ENCODE measurements at regions not wholly inside any gene's neighbourhood (a gene's known extent, or its start where the extent isn't known, plus 50 kb on each side); places are given as distances from the start of the nearest gene placed in this dataset.

GRCh38 chr14:28284546-28285300 lies 481.9 kb upstream of the FOXG1 start:
- TF ChIP-seq ZNF18 (tag by site-specific recombination; IDR thresholded peaks at IDR 0.05) (no peak), REST (tag by site-specific recombination; IDR thresholded peaks at IDR 0.05) (no peak), CTCF (tag by site-specific recombination; IDR thresholded peaks at IDR 0.05) (no peak), ZNF398 (tag by site-specific recombination; IDR thresholded peaks at IDR 0.05) (no peak), PRDM10 (tag by site-specific recombination; IDR thresholded peaks at IDR 0.05) (no peak), ZNF23 (tag by site-specific recombination; IDR thresholded peaks at IDR 0.05; ENCODE audit: borderline replicate concordance) (no peak), PATZ1 (tag by site-specific recombination; IDR thresholded peaks at IDR 0.05) (no peak), ELK4 (IDR thresholded peaks at IDR 0.05; ENCODE audit: borderline replicate concordance, low read depth, low read length) (no peak), YY1 (tag by site-specific recombination; IDR thresholded peaks at IDR 0.05) (no peak), ZNF292 (tag by site-specific recombination; IDR thresholded peaks at IDR 0.05; ENCODE audit: borderline replicate concordance, low read depth) (no peak), ZNF529 (tag by site-specific recombination; IDR thresholded peaks at IDR 0.05; ENCODE audit: insufficient replicate concordance) (no peak), MEIS1 (CRISPR knock-in tag; IDR thresholded peaks at IDR 0.05; ENCODE audit: borderline replicate concordance) (no peak), ZNF280D (tag by site-specific recombination; IDR thresholded peaks at IDR 0.05) (no peak)

Data from HEK293 (cell line).